GM21367 (cell line): ENCODE measurements at regions not wholly inside any gene's neighbourhood (a gene's known extent, or its start where the extent isn't known, plus 50 kb on each side); places are given as distances from the start of the nearest gene placed in this dataset.
"Not testable (repeated sequence)": the region's sequence is repeated elsewhere in the genome, so short reads cannot be mapped to it uniquely, and the experiment has no call there.

Source experiments
- ATAC-seq: cut with Tn5 transposase; IDR thresholded peaks from one replicate; pipeline ENCODE4 v1.9.1; 2021; ENCODE audit not compliant: unreplicated experiment

GRCh38 chr18:42378854-42379253, 423.8 kb downstream of the PIK3C3 start:
- ATAC-seq, result not testable (repeated sequence)

GRCh38 chr18:42381236-42381635, 426.2 kb downstream of the PIK3C3 start:
- ATAC-seq, result not testable (repeated sequence)

GRCh38 chr18:42392416-42392815, 437.4 kb downstream of the PIK3C3 start:
- ATAC-seq, result no peak

GRCh38 chr18:42392926-42393325, 437.9 kb downstream of the PIK3C3 start:
- no peak for ATAC-seq

GRCh38 chr18:42394238-42394637, 439.2 kb downstream of the PIK3C3 start:
- ATAC-seq, result no peak

- no peak for ATAC-seq
Measured at GRCh38 chr18:42401131-42401673, 446.2 kb downstream of the PIK3C3 start.

- no peak for ATAC-seq
Measured at GRCh38 chr18:42404151-42404550, 449.1 kb downstream of the PIK3C3 start.

- no peak for ATAC-seq
Measured at GRCh38 chr18:42409005-42409404, 454.0 kb downstream of the PIK3C3 start.

GRCh38 chr18:42412281-42412680, 457.2 kb downstream of the PIK3C3 start:
- no peak for ATAC-seq

GRCh38 chr18:42412896-42413295, 457.9 kb downstream of the PIK3C3 start:
- ATAC-seq, result no peak

GRCh38 chr18:42413870-42414269, 458.8 kb downstream of the PIK3C3 start:
- no peak for ATAC-seq

GRCh38 chr18:42414756-42415454, 459.9 kb downstream of the PIK3C3 start:
- ATAC-seq, result no peak

GRCh38 chr18:42417189-42417588, 462.2 kb downstream of the PIK3C3 start:
- no peak for ATAC-seq

- no peak for ATAC-seq
Measured at GRCh38 chr18:42418121-42418520, 463.1 kb downstream of the PIK3C3 start.

GRCh38 chr18:42425025-42425424, 470.0 kb downstream of the PIK3C3 start:
- no peak for ATAC-seq

- ATAC-seq, result no peak
Measured at GRCh38 chr18:42426496-42427015, 471.5 kb downstream of the PIK3C3 start.

GRCh38 chr18:42429196-42429595, 474.2 kb downstream of the PIK3C3 start:
- ATAC-seq, result no peak

GRCh38 chr18:42436222-42436765, 481.3 kb downstream of the PIK3C3 start:
- no peak for ATAC-seq

GRCh38 chr18:42437001-42437400, 482.0 kb downstream of the PIK3C3 start:
- no peak for ATAC-seq

GRCh38 chr18:42437646-42438045, 482.6 kb downstream of the PIK3C3 start:
- ATAC-seq, result no peak

GRCh38 chr18:42442656-42443055, 487.6 kb downstream of the PIK3C3 start:
- no peak for ATAC-seq

GRCh38 chr18:42444349-42444748, 489.3 kb downstream of the PIK3C3 start:
- no peak for ATAC-seq
